GM10266 (cell line): ENCODE measurements at regions not wholly inside any gene's neighbourhood (a gene's known extent, or its start where the extent isn't known, plus 50 kb on each side); places are given as distances from the start of the nearest gene placed in this dataset.

Source experiments
- DNase-seq: peaks from one replicate; pipeline ENCODE4 v3.0.0; 2012; ENCODE audit errors: extremely low spot score
- CTCF ChIP-seq: IDR thresholded peaks from 2 replicates; pipeline ENCODE4 v1.5.1; 2012; ENCODE audit warnings: mild to moderate bottlenecking, low read depth; ENCODE audit not compliant: control insufficient read depth, insufficient read depth; ENCODE audit errors: missing control alignments

- DNase-seq = no peak
- no peak for TF ChIP-seq CTCF
Observed at GRCh38 chr3:106805625-106806024, 571.6 kb upstream of the CCDC54 start.

- no peak for DNase-seq
- no peak for TF ChIP-seq CTCF
Observed at GRCh38 chr3:106806964-106807363, 570.3 kb upstream of the CCDC54 start.

GRCh38 chr3:106809041-106809440, 568.2 kb upstream of the CCDC54 start:
- TF ChIP-seq CTCF = no peak
- DNase-seq = no peak

- no peak for TF ChIP-seq CTCF
- no peak for DNase-seq
Observed at GRCh38 chr3:106809623-106810299, 567.5 kb upstream of the CCDC54 start.

- no peak for TF ChIP-seq CTCF
- DNase-seq = no peak
Observed at GRCh38 chr3:106810300-106810875, 566.9 kb upstream of the CCDC54 start.

GRCh38 chr3:106811376-106811775, 565.9 kb upstream of the CCDC54 start:
- DNase-seq = no peak
- TF ChIP-seq CTCF = no peak

- TF ChIP-seq CTCF = no peak
- no peak for DNase-seq
Observed at GRCh38 chr3:106813742-106814141, 563.5 kb upstream of the CCDC54 start.
